Left renal pelvis (tissue), 4 donors: ENCODE measurements at regions not wholly inside any gene's neighbourhood (a gene's known extent, or its start where the extent isn't known, plus 50 kb on each side); places are given as distances from the start of the nearest gene placed in this dataset.

ENCODE experiments used
- DNase-seq, 4 donors: peaks; one replicate each; pipeline ENCODE4 v3.0.0-alpha.2; 2013; ENCODE audit warnings: low read depth in 4 of 4, low spot score in 3 of 4

- DNase-seq, result no peak
Observed at GRCh38 chr10:128687927-128688549, 561.8 kb upstream of the MKI67 start.

- no peak for DNase-seq
Observed at GRCh38 chr10:128689667-128690066, 563.4 kb upstream of the MKI67 start.

GRCh38 chr10:128693493-128694131, 567.4 kb upstream of the MKI67 start:
- no peak for DNase-seq

GRCh38 chr10:128694168-128694850, 568.1 kb upstream of the MKI67 start:
- DNase-seq, result no peak

GRCh38 chr10:128694851-128695725, 568.9 kb upstream of the MKI67 start:
- DNase-seq, result no peak

GRCh38 chr10:128695931-128696330, 569.7 kb upstream of the MKI67 start:
- DNase-seq, result no peak

GRCh38 chr10:128697437-128697836, 571.2 kb upstream of the MKI67 start:
- no peak for DNase-seq

GRCh38 chr10:128701381-128701780, 575.2 kb upstream of the MKI67 start:
- no peak for DNase-seq

GRCh38 chr10:128701837-128702236, 575.6 kb upstream of the MKI67 start:
- DNase-seq, result no peak

GRCh38 chr10:128704716-128705115, 578.5 kb upstream of the MKI67 start:
- DNase-seq, result no peak

GRCh38 chr10:128708182-128708581, 582.0 kb upstream of the MKI67 start:
- DNase-seq, result no peak

GRCh38 chr10:128709686-128710085, 583.5 kb upstream of the MKI67 start:
- no peak for DNase-seq

- no peak for DNase-seq
Observed at GRCh38 chr10:128710098-128710797, 584.0 kb upstream of the MKI67 start.

- no peak for DNase-seq
Observed at GRCh38 chr10:128710798-128711183, 584.6 kb upstream of the MKI67 start.

- no peak for DNase-seq
Observed at GRCh38 chr10:128711806-128712205, 585.6 kb upstream of the MKI67 start.

GRCh38 chr10:128712661-128713400, 586.6 kb upstream of the MKI67 start:
- no peak for DNase-seq

- no peak for DNase-seq
Observed at GRCh38 chr10:128713471-128713870, 587.2 kb upstream of the MKI67 start.

GRCh38 chr10:128713874-128714570, 587.8 kb upstream of the MKI67 start:
- no peak for DNase-seq
